Parathyroid adenoma (tissue), 2 donors: ENCODE measurements at regions not wholly inside any gene's neighbourhood (a gene's known extent, or its start where the extent isn't known, plus 50 kb on each side); places are given as distances from the start of the nearest gene placed in this dataset.

Source experiments
- H2AFZ ChIP-seq: fragments of 300-600 bp; sonication (generic); one replicate; pipeline ENCODE4 v1.7.0; 2017; ENCODE audit warnings: antibody characterized with exemption, mild to moderate bottlenecking
- H3K27ac ChIP-seq: fragments of 300-600 bp; sonication (generic); one replicate; pipeline ENCODE4 v1.7.0; 2017
- H3K27me3 ChIP-seq: fragments of 300-600 bp; sonication (generic); one replicate; pipeline ENCODE4 v1.7.0; 2017; ENCODE audit warnings: low read length; ENCODE audit not compliant: control insufficient read depth, insufficient read depth
- H3K36me3 ChIP-seq: fragments of 300-600 bp; sonication (generic); one replicate; pipeline ENCODE4 v1.7.0; 2017; ENCODE audit warnings: low read length; ENCODE audit not compliant: control insufficient read depth, insufficient read depth
- H3K4me1 ChIP-seq: fragments of 300-600 bp; sonication (generic); one replicate; pipeline ENCODE4 v1.7.0; 2017; ENCODE audit warnings: control low read depth
- H3K4me2 ChIP-seq: fragments of 300-600 bp; sonication (generic); one replicate; pipeline ENCODE4 v1.7.0; 2017; ENCODE audit warnings: low read length
- H3K4me3 ChIP-seq: fragments of 300-600 bp; sonication (generic); one replicate; pipeline ENCODE4 v1.7.0; 2017; ENCODE audit warnings: low read depth, low read length
- H3K79me2 ChIP-seq: fragments of 300-600 bp; sonication (generic); one replicate; pipeline ENCODE4 v1.7.0; 2017; ENCODE audit warnings: control low read depth
- H3K9ac ChIP-seq: fragments of 300-600 bp; sonication (generic); one replicate; pipeline ENCODE4 v1.7.0; 2017; ENCODE audit warnings: mild to moderate bottlenecking
- H3K9me3 ChIP-seq: fragments of 300-600 bp; sonication (generic); one replicate; pipeline ENCODE4 v1.7.0; 2017; ENCODE audit warnings: low read length; ENCODE audit not compliant: control insufficient read depth
- TF ChIP-seq, protein P1 (sequence below): fragments of 300-600 bp; sonication (generic); IDR thresholded peaks from one replicate; pipeline ENCODE4 v1.7.0; 2017; ENCODE audit warnings: antibody characterized with exemption, mild to moderate bottlenecking
- donor health status: primary hyperparathyroidism.

GRCh38 chr6:86526238-86526637 is 411.1 kb upstream of the HTR1E start:
- Histone ChIP-seq H3K36me3 (no peaks in the 10 kb centered on the region), H3K27ac (no peak overlapping the region), H3K4me3 (no peak overlapping the region), H3K79me2 (no peaks in the 10 kb centered on the region), H3K9me3 (no peaks in the 10 kb centered on the region), H3K27me3 (no peaks in the 10 kb centered on the region), H3K4me2 (no peak overlapping the region), H3K9ac (no peak overlapping the region), H2AFZ (no peak overlapping the region), H3K4me1 (no peaks in the 10 kb centered on the region)
- TF ChIP-seq, protein P1, sequence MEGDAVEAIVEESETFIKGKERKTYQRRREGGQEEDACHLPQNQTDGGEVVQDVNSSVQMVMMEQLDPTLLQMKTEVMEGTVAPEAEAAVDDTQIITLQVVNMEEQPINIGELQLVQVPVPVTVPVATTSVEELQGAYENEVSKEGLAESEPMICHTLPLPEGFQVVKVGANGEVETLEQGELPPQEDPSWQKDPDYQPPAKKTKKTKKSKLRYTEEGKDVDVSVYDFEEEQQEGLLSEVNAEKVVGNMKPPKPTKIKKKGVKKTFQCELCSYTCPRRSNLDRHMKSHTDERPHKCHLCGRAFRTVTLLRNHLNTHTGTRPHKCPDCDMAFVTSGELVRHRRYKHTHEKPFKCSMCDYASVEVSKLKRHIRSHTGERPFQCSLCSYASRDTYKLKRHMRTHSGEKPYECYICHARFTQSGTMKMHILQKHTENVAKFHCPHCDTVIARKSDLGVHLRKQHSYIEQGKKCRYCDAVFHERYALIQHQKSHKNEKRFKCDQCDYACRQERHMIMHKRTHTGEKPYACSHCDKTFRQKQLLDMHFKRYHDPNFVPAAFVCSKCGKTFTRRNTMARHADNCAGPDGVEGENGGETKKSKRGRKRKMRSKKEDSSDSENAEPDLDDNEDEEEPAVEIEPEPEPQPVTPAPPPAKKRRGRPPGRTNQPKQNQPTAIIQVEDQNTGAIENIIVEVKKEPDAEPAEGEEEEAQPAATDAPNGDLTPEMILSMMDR = no peak

DNA sequence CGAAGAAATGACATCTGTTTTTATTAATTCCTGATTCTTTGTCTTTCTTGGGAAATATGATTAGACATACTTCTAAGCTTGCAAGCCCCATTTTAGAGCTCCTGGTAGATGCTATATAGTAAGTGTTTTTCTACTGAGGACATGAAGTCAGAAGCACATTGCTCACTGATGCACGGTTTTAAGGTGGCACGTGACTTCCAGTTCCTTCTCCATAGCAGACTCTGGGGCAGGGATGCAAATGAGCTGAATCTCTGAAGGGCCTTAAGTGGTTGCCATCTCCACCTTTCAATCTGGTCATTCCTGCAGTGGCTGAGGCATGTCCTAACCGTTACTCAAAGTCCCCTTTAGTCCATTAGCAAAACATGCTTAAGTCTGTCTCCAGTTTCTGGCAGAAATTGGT is 421.2 kb upstream of the HTR1E start:
- Histone ChIP-seq H2AFZ (no peak overlapping the region), H3K9me3 (no peaks in the 10 kb centered on the region), H3K9ac (no peak overlapping the region), H3K27ac (no peak overlapping the region), H3K4me2 (no peak overlapping the region), H3K4me3 (no peak overlapping the region), H3K79me2 (no peaks in the 10 kb centered on the region), H3K4me1 (no peaks in the 10 kb centered on the region), H3K27me3 (no peaks in the 10 kb centered on the region), H3K36me3 (no peaks in the 10 kb centered on the region)
- TF ChIP-seq, protein P1 = no peak

- TF ChIP-seq, protein P1 = no peak
Measured at GRCh38 chr6:86511962-86512361, 425.4 kb upstream of the HTR1E start.

DNA sequence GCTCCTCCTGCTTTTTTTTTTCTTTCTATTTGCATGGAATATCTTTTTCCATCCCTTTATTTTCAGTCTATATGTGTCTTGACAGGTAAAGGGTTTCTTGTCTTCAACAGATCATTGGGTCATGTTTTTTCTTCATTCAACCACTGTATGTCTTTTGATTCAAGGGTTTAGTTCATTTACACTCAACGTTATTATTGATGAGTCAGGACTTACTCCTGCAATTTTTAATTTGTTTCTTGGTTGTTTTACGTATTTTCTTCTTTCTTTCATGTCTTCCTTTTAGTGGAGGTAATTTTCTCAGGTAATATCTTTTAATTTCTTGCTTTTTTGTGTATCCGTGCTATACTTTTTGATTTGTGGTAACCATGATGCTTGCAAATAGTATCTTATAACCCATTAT is 429.1 kb upstream of the HTR1E start:
- no peak overlapping the region for H3K9ac ChIP-seq
- TF ChIP-seq, protein P1 = no peak
- H3K36me3 ChIP-seq = no peaks in the 10 kb centered on the region

More at GRCh38 chr6:86511962-86512361, 425.4 kb upstream of the HTR1E start:
- no peaks in the 10 kb centered on the region for H3K36me3 ChIP-seq
- H3K9ac ChIP-seq = no peak overlapping the region
- no peak overlapping the region for H3K4me2 ChIP-seq
- no peaks in the 10 kb centered on the region for H3K27me3 ChIP-seq
- no peak overlapping the region for H2AFZ ChIP-seq
- H3K9me3 ChIP-seq = no peaks in the 10 kb centered on the region
- no peaks in the 10 kb centered on the region for H3K79me2 ChIP-seq
- no peak overlapping the region for H3K4me3 ChIP-seq
- H3K27ac ChIP-seq = no peak overlapping the region
- H3K4me1 ChIP-seq = no peaks in the 10 kb centered on the region

GRCh38 chr6:86502497-86502896 is 434.8 kb upstream of the HTR1E start:
- H3K4me3 ChIP-seq = no peak overlapping the region
- TF ChIP-seq, protein P1 = no peak
- H3K9ac ChIP-seq = no peak overlapping the region
- no peak overlapping the region for H3K27ac ChIP-seq
- no peaks in the 10 kb centered on the region for H3K9me3 ChIP-seq
- no peaks in the 10 kb centered on the region for H3K4me1 ChIP-seq
- no peaks in the 10 kb centered on the region for H3K79me2 ChIP-seq
- no peaks in the 10 kb centered on the region for H3K36me3 ChIP-seq
- peak overlapping the region; percentile 9 for H2AFZ ChIP-seq
- no peaks in the 10 kb centered on the region for H3K27me3 ChIP-seq
- H3K4me2 ChIP-seq = no peak overlapping the region

More for the DNA sequence above, 429.1 kb upstream of the HTR1E start:
- Histone ChIP-seq H3K4me2 (no peak overlapping the region), H3K27me3 (no peaks in the 10 kb centered on the region), H3K79me2 (no peaks in the 10 kb centered on the region), H3K4me3 (no peak overlapping the region), H3K9me3 (no peaks in the 10 kb centered on the region), H3K4me1 (no peaks in the 10 kb centered on the region), H2AFZ (no peak overlapping the region), H3K27ac (no peak overlapping the region)
